Fibroblast of gingiva (primary cell): ENCODE measurements at regions not wholly inside any gene's neighbourhood (a gene's known extent, or its start where the extent isn't known, plus 50 kb on each side); places are given as distances from the start of the nearest gene placed in this dataset.

Experiments
- DNase-seq: peaks from one replicate; pipeline ENCODE4 v3.0.0-alpha.2; 2011; ENCODE audit warnings: low read depth

DNA sequence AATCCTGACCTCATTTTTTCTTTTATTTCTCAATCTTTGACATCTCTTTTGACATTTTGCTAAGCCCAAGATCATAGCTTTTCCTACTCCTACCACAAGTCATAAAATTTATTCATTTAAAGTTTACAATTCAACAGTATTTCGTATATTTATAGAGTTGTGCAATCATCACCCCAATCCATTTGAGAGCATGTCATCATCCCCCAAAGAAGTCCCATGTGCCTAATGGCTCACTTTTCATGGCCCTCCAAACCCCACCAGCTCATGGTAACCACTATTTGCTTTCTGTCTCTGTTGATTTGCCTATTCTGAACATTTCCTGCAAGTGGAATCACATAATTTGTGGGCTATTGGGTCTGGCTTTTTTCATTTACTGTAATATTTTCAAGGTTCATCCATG is 52.5 kb upstream of the GLI3 start:
- no peak for DNase-seq
